ENCODE measurements at regions not wholly inside any gene's neighbourhood (a gene's known extent, or its start where the extent isn't known, plus 50 kb on each side); places are given as distances from the start of the nearest gene placed in this dataset.
"Not testable (repeated sequence)": the region's sequence is repeated elsewhere in the genome, so short reads cannot be mapped to it uniquely, and the experiment has no call there.

- no peak overlapping the region for H3K4me3 ChIP-seq
- no peak overlapping the region for H3K27ac ChIP-seq
- DNase-seq (ENCODE audit: low read depth, low spot score), result no peak
- H3K9ac ChIP-seq (ENCODE audit: insufficient read length), result no peak overlapping the region
- H3K36me3 ChIP-seq (ENCODE audit: insufficient read depth, low read length), result no peaks in the 10 kb centered on the region
- no peaks in the 10 kb centered on the region for H3K9me3 ChIP-seq (ENCODE audit: low read depth, low read length)
- no peak for TF ChIP-seq POLR2AphosphoS5 (IDR thresholded peaks at IDR 0.05; ENCODE audit: borderline replicate concordance, low read depth, low read length)
- TF ChIP-seq EZH2 (IDR thresholded peaks at IDR 0.05), result no peak
- TF ChIP-seq FOXP2 (optimal IDR thresholded peaks at IDR 0.05; ENCODE audit: control extremely low read depth, extremely low read length, insufficient read depth), result no peak
Measured at GRCh38 chr13:73303851-73304250, 245.0 kb downstream of the KLF5 start.

DNA sequence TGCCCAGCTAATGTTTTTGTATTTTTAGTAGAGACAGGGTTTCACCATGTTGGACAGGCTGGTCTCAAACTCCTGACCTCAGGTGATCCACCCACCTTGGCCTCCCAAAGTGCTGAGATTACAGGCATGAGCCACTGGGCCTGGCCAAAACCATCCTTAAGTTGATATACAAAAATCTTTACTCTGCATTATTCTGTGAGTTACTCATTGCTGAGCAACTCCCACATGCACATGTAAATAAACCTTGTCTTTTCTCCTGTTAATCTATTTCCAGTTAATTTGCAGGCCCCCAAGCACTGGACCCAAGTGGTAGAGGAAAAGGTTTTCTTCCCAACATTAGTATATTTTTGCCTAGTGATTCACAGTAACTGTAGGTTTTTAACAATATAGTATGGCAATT lies 242.8 kb downstream of the KLF5 start:
- DNase-seq (ENCODE audit: low read depth, low spot score); H3K9me3 ChIP-seq (ENCODE audit: low read depth, low read length); H3K9ac ChIP-seq (ENCODE audit: insufficient read length); H3K27ac ChIP-seq; H3K36me3 ChIP-seq (ENCODE audit: insufficient read depth, low read length); H3K4me3 ChIP-seq: not testable (repeated sequence)

- no peak overlapping the region for H3K4me3 ChIP-seq
- no peak for DNase-seq (ENCODE audit: low read depth, low spot score)
- no peaks in the 10 kb centered on the region for H3K9me3 ChIP-seq (ENCODE audit: low read depth, low read length)
- no peak overlapping the region for H3K9ac ChIP-seq (ENCODE audit: insufficient read length)
- H3K36me3 ChIP-seq (ENCODE audit: insufficient read depth, low read length), result no peaks in the 10 kb centered on the region
- TF ChIP-seq FOXP2 (optimal IDR thresholded peaks at IDR 0.05; ENCODE audit: control extremely low read depth, extremely low read length, insufficient read depth) (no peak), EZH2 (IDR thresholded peaks at IDR 0.05) (no peak), POLR2AphosphoS5 (IDR thresholded peaks at IDR 0.05; ENCODE audit: borderline replicate concordance, low read depth, low read length) (no peak)
- no peak overlapping the region for H3K27ac ChIP-seq
Measured at GRCh38 chr13:73300718-73301425, 242.1 kb downstream of the KLF5 start.

DNA sequence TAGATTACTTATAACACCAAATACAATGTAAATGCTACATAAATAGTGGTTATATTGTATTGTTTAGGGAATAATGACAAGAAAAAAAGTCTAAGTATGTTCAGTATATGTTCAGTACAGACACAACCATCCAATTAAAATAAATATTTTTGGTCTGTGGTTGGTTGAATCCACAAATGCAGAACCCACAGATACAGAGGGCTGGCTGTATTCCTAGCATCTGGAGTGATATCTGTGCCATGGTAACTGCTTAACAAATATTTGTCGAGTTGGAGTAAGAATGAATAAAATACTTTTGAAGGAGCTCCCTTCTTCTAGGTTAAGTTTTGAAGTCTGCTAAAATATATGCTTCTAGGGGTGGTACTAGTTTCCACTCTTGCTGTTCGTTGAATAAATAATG lies 241.0 kb downstream of the KLF5 start:
- TF ChIP-seq FOXP2 (optimal IDR thresholded peaks at IDR 0.05; ENCODE audit: control extremely low read depth, extremely low read length, insufficient read depth), result no peak
- TF ChIP-seq EZH2 (IDR thresholded peaks at IDR 0.05), result no peak
- no peak for TF ChIP-seq POLR2AphosphoS5 (IDR thresholded peaks at IDR 0.05; ENCODE audit: borderline replicate concordance, low read depth, low read length)
- H3K9me3 ChIP-seq (ENCODE audit: low read depth, low read length), result no peaks in the 10 kb centered on the region
- H3K27ac ChIP-seq, result no peak overlapping the region
- DNase-seq (ENCODE audit: low read depth, low spot score), result no peak
- H3K36me3 ChIP-seq (ENCODE audit: insufficient read depth, low read length), result no peaks in the 10 kb centered on the region
- H3K4me3 ChIP-seq, result no peak overlapping the region
- H3K9ac ChIP-seq (ENCODE audit: insufficient read length), result no peak overlapping the region

GRCh38 chr13:73293913-73294523 lies 235.2 kb downstream of the KLF5 start:
- DNase-seq (ENCODE audit: low read depth, low spot score), result no peak
- H3K4me3 ChIP-seq, result no peak overlapping the region
- no peak overlapping the region for H3K27ac ChIP-seq
- TF ChIP-seq EZH2 (IDR thresholded peaks at IDR 0.05) (no peak), FOXP2 (optimal IDR thresholded peaks at IDR 0.05; ENCODE audit: control extremely low read depth, extremely low read length, insufficient read depth) (no peak), POLR2AphosphoS5 (IDR thresholded peaks at IDR 0.05; ENCODE audit: borderline replicate concordance, low read depth, low read length) (no peak)
- no peaks in the 10 kb centered on the region for H3K9me3 ChIP-seq (ENCODE audit: low read depth, low read length)
- H3K9ac ChIP-seq (ENCODE audit: insufficient read length), result no peak overlapping the region
- H3K36me3 ChIP-seq (ENCODE audit: insufficient read depth, low read length), result no peaks in the 10 kb centered on the region

DNA sequence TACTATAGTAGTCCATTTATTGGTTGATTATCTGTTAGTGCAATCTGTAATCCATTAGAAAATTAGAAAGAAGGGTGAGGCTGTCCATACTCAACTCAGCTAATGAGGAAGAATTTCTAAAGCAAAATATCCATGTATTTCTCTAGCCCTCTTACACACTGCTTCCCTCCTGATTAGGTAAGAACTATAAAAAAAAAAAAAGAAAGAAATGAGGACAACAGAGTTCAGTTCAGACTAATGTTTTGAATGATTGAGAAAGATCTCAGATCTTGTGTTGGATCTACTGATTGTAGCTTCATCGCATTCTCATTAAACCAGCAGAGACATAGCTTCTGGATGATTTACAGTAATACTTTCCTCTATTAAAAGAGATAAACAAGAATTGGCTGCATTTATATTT lies 233.3 kb downstream of the KLF5 start:
- no peak for DNase-seq (ENCODE audit: low read depth, low spot score)
- H3K9me3 ChIP-seq (ENCODE audit: low read depth, low read length), result no peaks in the 10 kb centered on the region
- H3K27ac ChIP-seq, result no peak overlapping the region
- no peak overlapping the region for H3K9ac ChIP-seq (ENCODE audit: insufficient read length)
- no peaks in the 10 kb centered on the region for H3K36me3 ChIP-seq (ENCODE audit: insufficient read depth, low read length)
- H3K4me3 ChIP-seq, result no peak overlapping the region
- no peak for TF ChIP-seq FOXP2 (optimal IDR thresholded peaks at IDR 0.05; ENCODE audit: control extremely low read depth, extremely low read length, insufficient read depth)
- no peak for TF ChIP-seq EZH2 (IDR thresholded peaks at IDR 0.05)
- no peak for TF ChIP-seq POLR2AphosphoS5 (IDR thresholded peaks at IDR 0.05; ENCODE audit: borderline replicate concordance, low read depth, low read length)

DNA sequence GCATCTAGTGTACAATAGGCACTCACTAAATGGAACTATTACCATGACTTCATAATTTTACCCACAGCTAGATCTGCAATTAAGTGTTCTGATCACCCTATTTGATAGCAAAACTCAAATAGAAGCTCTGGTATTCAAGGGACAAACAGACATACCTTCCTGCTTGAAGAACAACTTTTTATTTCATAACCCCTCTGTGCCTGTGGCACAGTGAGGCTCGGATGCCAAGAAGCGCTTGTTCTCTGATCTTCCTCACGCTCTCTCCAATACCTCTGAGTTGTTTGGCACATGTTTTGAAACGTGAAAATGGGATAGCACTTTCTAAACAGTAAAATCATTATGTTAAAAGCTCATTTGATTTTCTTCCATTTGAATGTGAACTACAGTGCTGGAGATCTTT lies 232.0 kb downstream of the KLF5 start:
- Histone ChIP-seq H3K9ac (ENCODE audit: insufficient read length) (no peak overlapping the region), H3K36me3 (ENCODE audit: insufficient read depth, low read length) (no peaks in the 10 kb centered on the region), H3K4me3 (no peak overlapping the region), H3K9me3 (ENCODE audit: low read depth, low read length) (no peaks in the 10 kb centered on the region), H3K27ac (no peak overlapping the region)
- no peak for DNase-seq (ENCODE audit: low read depth, low spot score)
- TF ChIP-seq POLR2AphosphoS5 (IDR thresholded peaks at IDR 0.05; ENCODE audit: borderline replicate concordance, low read depth, low read length), result no peak
- TF ChIP-seq EZH2 (IDR thresholded peaks at IDR 0.05), result no peak
- TF ChIP-seq FOXP2 (optimal IDR thresholded peaks at IDR 0.05; ENCODE audit: control extremely low read depth, extremely low read length, insufficient read depth), result no peak

GRCh38 chr13:73288596-73288995 lies 229.8 kb downstream of the KLF5 start:
- TF ChIP-seq POLR2AphosphoS5 (IDR thresholded peaks at IDR 0.05; ENCODE audit: borderline replicate concordance, low read depth, low read length) (no peak), EZH2 (IDR thresholded peaks at IDR 0.05) (no peak), FOXP2 (optimal IDR thresholded peaks at IDR 0.05; ENCODE audit: control extremely low read depth, extremely low read length, insufficient read depth) (no peak)
- H3K4me3 ChIP-seq, result no peak overlapping the region
- H3K27ac ChIP-seq, result no peak overlapping the region
- no peaks in the 10 kb centered on the region for H3K36me3 ChIP-seq (ENCODE audit: insufficient read depth, low read length)
- H3K9me3 ChIP-seq (ENCODE audit: low read depth, low read length), result no peaks in the 10 kb centered on the region
- no peak for DNase-seq (ENCODE audit: low read depth, low spot score)
- H3K9ac ChIP-seq (ENCODE audit: insufficient read length), result no peak overlapping the region

GRCh38 chr13:73287831-73288230 lies 229.0 kb downstream of the KLF5 start:
- H3K9me3 ChIP-seq (ENCODE audit: low read depth, low read length), result no peaks in the 10 kb centered on the region
- TF ChIP-seq POLR2AphosphoS5 (IDR thresholded peaks at IDR 0.05; ENCODE audit: borderline replicate concordance, low read depth, low read length) (no peak), EZH2 (IDR thresholded peaks at IDR 0.05) (no peak), FOXP2 (optimal IDR thresholded peaks at IDR 0.05; ENCODE audit: control extremely low read depth, extremely low read length, insufficient read depth) (no peak)
- H3K9ac ChIP-seq (ENCODE audit: insufficient read length), result no peak overlapping the region
- no peak for DNase-seq (ENCODE audit: low read depth, low spot score)
- H3K36me3 ChIP-seq (ENCODE audit: insufficient read depth, low read length), result no peaks in the 10 kb centered on the region
- no peak overlapping the region for H3K27ac ChIP-seq
- no peak overlapping the region for H3K4me3 ChIP-seq

Data from SK-N-MC (cell line).